Astrocyte (in vitro differentiated cells and primary cell): ENCODE measurements at regions not wholly inside any gene's neighbourhood (a gene's known extent, or its start where the extent isn't known, plus 50 kb on each side); places are given as distances from the start of the nearest gene placed in this dataset.

ENCODE experiments used
- DNase-seq: peaks from one replicate; pipeline ENCODE4 v3.0.0-alpha.2; 2010; ENCODE audit warnings: low read depth
- FAIRE-seq: peaks from 2 replicates; lab custom pipeline; 2011; peaks lifted over from hg19 to GRCh38; lab: Jason Lieb, UNC
- H2AFZ ChIP-seq: 2 replicates; pipeline ENCODE4 v1.6.0; 2012; ENCODE audit warnings: low read depth, low read length, inconsistent platforms
- H3K27ac ChIP-seq: 2 replicates; pipeline ENCODE4 v1.5.1; 2011; ENCODE audit warnings: low read depth, low read length, inconsistent platforms
- H3K27me3 ChIP-seq: 2 replicates; pipeline ENCODE4 v1.6.0; 2011; ENCODE audit warnings: low read length, inconsistent platforms; ENCODE audit not compliant: insufficient read depth
- H3K36me3 ChIP-seq: 2 replicates; pipeline ENCODE4 v1.5.1; 2011; ENCODE audit warnings: low read length, inconsistent platforms; ENCODE audit not compliant: insufficient read depth
- H3K4me1 ChIP-seq: 2 replicates; pipeline ENCODE4 v1.5.1; 2011; ENCODE audit warnings: low read length, inconsistent platforms; ENCODE audit not compliant: insufficient read depth
- H3K4me2 ChIP-seq: 2 replicates; pipeline ENCODE4 v1.6.0; 2012; ENCODE audit warnings: low read length, inconsistent platforms
- H3K4me3 ChIP-seq: 2 replicates; pipeline ENCODE4 v1.5.1; 2011; ENCODE audit warnings: low read depth, mild to moderate bottlenecking, low read length, inconsistent platforms; ENCODE audit not compliant: insufficient read depth
- H3K79me2 ChIP-seq: 2 replicates; pipeline ENCODE4 v1.6.0; 2012; ENCODE audit warnings: mild to moderate bottlenecking, low read length, inconsistent platforms; ENCODE audit not compliant: insufficient read depth
- H3K9ac ChIP-seq: 2 replicates; pipeline ENCODE4 v1.6.0; 2012; ENCODE audit warnings: mild to moderate bottlenecking, low read length, inconsistent platforms
- H3K9me3 ChIP-seq: 2 replicates; pipeline ENCODE4 v1.5.1; 2012; ENCODE audit warnings: low read depth, mild to moderate bottlenecking, low read length, inconsistent platforms; ENCODE audit not compliant: insufficient read depth
- H4K20me1 ChIP-seq: 2 replicates; pipeline ENCODE4 v1.6.0; 2012; ENCODE audit warnings: low read length, inconsistent platforms; ENCODE audit not compliant: insufficient read depth
- H3K27ac Mint-ChIP-seq: one replicate; pipeline ENCODE4 v1.8.0; 2021; ENCODE audit warnings: mild to moderate bottlenecking, mixed read lengths; ENCODE audit not compliant: unreplicated experiment
- H3K27me3 Mint-ChIP-seq: one replicate; pipeline ENCODE4 v1.8.0; 2021; ENCODE audit warnings: low read depth, mixed read lengths; ENCODE audit not compliant: unreplicated experiment
- H3K36me3 Mint-ChIP-seq: one replicate; pipeline ENCODE4 v1.8.0; 2021; ENCODE audit warnings: low read depth, mixed read lengths; ENCODE audit not compliant: unreplicated experiment
- H3K4me1 Mint-ChIP-seq: one replicate; pipeline ENCODE4 v1.8.0; 2021; ENCODE audit warnings: low read depth, mixed read lengths; ENCODE audit not compliant: unreplicated experiment
- H3K4me3 Mint-ChIP-seq: one replicate; pipeline ENCODE4 v1.8.0; 2021; ENCODE audit warnings: mild to moderate bottlenecking, moderate library complexity, mixed read lengths; ENCODE audit not compliant: unreplicated experiment
- H3K9me3 Mint-ChIP-seq: one replicate; pipeline ENCODE4 v1.8.0; 2021; ENCODE audit warnings: mild to moderate bottlenecking, mixed read lengths; ENCODE audit not compliant: unreplicated experiment
- EZH2 ChIP-seq: IDR thresholded peaks from 2 replicates; pipeline ENCODE4 v1.6.1; 2012; ENCODE audit warnings: mild to moderate bottlenecking, low read length, inconsistent platforms; ENCODE audit not compliant: insufficient read depth
- TF ChIP-seq, protein P1 (sequence below): IDR thresholded peaks from 2 replicates; pipeline ENCODE4 v1.5.1; 2011; ENCODE audit warnings: low read depth, mild to moderate bottlenecking, inconsistent platforms, low read length, moderate library complexity; ENCODE audit not compliant: insufficient read depth

DNA sequence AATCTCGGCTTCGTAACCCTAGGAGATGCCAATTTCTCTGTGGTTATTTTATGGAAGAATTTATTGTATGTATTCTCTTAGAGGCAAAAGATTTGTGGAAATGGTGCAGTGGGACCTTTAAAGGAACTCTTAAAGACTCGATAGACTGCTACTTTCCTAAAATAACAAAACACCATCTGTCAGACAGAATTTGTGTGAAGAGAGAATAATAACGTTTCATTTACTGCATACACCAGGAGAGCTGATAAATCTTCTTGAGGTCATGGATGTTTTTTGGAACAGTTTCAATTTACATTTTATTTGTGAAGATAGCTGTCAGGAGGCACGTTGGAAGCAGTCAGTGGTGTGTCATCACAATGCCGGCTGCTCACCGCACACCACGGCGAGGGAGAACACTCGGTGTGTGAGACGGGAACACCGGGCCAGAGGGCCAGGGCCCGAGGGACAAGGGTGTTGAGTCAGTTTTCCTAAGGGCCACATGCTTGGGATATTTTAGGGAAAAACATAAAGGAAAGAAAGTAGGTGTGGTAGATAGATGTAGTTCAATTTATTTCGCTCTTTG, 1681.0 kb upstream of the DDX18 start:
- H2AFZ ChIP-seq, result no peak overlapping the region
- no peaks in the 10 kb centered on the region for H3K9me3 Mint-ChIP-seq
- H3K27me3 ChIP-seq, result no peaks in the 10 kb centered on the region
- DNase-seq (no peak), FAIRE-seq (no peak)
- no peaks in the 10 kb centered on the region for H3K4me1 ChIP-seq
- no peak overlapping the region for H3K4me3 ChIP-seq
- no peak overlapping the region for H3K27ac ChIP-seq
- H3K27me3 Mint-ChIP-seq, result peaks cover 1% of the 10 kb centered on the region
- peaks cover 5% of the 10 kb centered on the region for H3K4me1 Mint-ChIP-seq
- H3K27ac Mint-ChIP-seq, result no peak overlapping the region
- H3K4me2 ChIP-seq, result no peak overlapping the region
- H3K36me3 Mint-ChIP-seq, result no peaks in the 10 kb centered on the region
- no peak overlapping the region for H3K9ac ChIP-seq
- no peaks in the 10 kb centered on the region for H3K36me3 ChIP-seq
- H4K20me1 ChIP-seq, result no peaks in the 10 kb centered on the region
- H3K79me2 ChIP-seq, result no peaks in the 10 kb centered on the region
- H3K9me3 ChIP-seq, result no peaks in the 10 kb centered on the region
- no peak overlapping the region for H3K4me3 Mint-ChIP-seq
- TF ChIP-seq, protein P1, sequence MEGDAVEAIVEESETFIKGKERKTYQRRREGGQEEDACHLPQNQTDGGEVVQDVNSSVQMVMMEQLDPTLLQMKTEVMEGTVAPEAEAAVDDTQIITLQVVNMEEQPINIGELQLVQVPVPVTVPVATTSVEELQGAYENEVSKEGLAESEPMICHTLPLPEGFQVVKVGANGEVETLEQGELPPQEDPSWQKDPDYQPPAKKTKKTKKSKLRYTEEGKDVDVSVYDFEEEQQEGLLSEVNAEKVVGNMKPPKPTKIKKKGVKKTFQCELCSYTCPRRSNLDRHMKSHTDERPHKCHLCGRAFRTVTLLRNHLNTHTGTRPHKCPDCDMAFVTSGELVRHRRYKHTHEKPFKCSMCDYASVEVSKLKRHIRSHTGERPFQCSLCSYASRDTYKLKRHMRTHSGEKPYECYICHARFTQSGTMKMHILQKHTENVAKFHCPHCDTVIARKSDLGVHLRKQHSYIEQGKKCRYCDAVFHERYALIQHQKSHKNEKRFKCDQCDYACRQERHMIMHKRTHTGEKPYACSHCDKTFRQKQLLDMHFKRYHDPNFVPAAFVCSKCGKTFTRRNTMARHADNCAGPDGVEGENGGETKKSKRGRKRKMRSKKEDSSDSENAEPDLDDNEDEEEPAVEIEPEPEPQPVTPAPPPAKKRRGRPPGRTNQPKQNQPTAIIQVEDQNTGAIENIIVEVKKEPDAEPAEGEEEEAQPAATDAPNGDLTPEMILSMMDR, result no peak
- TF ChIP-seq EZH2, result no peak

DNA sequence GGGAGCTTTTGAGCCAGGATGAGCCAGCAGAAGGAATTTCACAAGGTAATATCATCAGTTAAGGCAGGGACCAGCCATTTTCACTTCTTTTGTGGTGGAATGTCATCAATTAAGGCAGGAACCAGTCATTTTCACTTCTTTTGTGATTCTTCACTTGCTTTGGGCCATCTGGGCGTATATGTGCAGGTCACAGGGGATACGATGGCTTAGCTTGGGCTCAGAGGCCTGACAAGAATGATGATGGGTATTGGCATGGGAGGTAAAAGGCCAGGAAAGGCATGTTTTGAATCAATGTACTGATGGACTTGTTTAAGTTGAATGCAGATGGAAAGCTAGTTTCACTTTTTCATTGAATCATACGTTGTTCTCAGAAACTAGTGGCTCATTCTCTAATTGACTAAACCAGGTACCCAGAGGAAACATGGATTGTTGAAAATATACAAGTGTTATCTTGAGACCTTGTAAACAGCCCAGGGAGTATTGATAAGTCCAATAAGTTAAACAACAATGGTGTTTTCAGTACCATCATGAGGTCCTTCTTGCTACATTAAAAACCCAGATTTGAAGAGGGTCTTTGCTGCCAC, 1672.5 kb upstream of the DDX18 start:
- FAIRE-seq, result no peak
- Histone ChIP-seq H3K9me3 (no peaks in the 10 kb centered on the region), H3K4me3 (no peak overlapping the region), H3K4me2 (no peak overlapping the region), H2AFZ (no peak overlapping the region), H4K20me1 (no peaks in the 10 kb centered on the region), H3K4me1 (no peaks in the 10 kb centered on the region), H3K9ac (no peak overlapping the region), H3K79me2 (no peaks in the 10 kb centered on the region), H3K36me3 (no peaks in the 10 kb centered on the region), H3K27me3 (no peaks in the 10 kb centered on the region), H3K27ac (no peak overlapping the region)
- no peaks in the 10 kb centered on the region for H3K36me3 Mint-ChIP-seq
- no peak overlapping the region for H3K4me3 Mint-ChIP-seq
- H3K27ac Mint-ChIP-seq, result no peak overlapping the region
- DNase-seq, result no peak
- no peak for TF ChIP-seq EZH2
- TF ChIP-seq, protein P1, result no peak
- no peaks in the 10 kb centered on the region for H3K4me1 Mint-ChIP-seq
- H3K9me3 Mint-ChIP-seq, result peaks cover 2% of the 10 kb centered on the region
- H3K27me3 Mint-ChIP-seq, result peaks cover 1% of the 10 kb centered on the region

DNA sequence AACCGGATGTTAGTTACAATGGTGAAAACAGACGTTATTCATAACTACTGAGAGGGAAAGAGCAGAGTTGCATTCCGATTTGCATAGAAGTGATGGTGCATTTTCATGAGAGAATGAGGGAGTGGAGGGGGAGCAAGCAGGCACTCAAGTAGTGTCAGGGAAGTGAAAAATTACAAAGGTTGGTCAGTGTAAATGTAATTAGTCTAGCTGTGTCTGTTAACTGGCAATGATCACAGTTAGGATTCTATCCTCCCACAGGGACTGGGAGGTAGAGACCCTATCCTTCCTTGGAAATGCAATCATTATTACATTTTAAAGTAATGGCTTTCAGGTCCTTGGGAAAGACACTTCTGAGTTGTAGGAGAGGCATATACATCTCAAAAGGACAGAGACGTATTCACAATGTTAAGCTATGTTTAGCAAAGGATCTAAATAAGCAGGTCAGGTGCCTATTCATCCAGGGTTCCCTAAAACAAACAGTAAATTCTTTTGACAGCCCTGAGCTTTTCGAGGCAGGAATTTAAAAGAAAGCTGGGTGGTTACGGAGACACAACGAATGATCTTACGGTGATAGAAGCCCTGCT, 1671.8 kb upstream of the DDX18 start:
- Mint-ChIP-seq H3K9me3 (peaks cover 2% of the 10 kb centered on the region), H3K4me1 (no peaks in the 10 kb centered on the region), H3K4me3 (no peak overlapping the region), H3K36me3 (no peaks in the 10 kb centered on the region), H3K27ac (no peak overlapping the region), H3K27me3 (no peaks in the 10 kb centered on the region)
- H3K27ac ChIP-seq, result no peak overlapping the region
- DNase-seq, result no peak
- H3K4me1 ChIP-seq, result no peaks in the 10 kb centered on the region
- H3K4me2 ChIP-seq, result no peak overlapping the region
- no peak for TF ChIP-seq EZH2
- TF ChIP-seq, protein P1, result no peak
- no peak overlapping the region for H2AFZ ChIP-seq
- no peak overlapping the region for H3K4me3 ChIP-seq
- H3K9me3 ChIP-seq, result no peaks in the 10 kb centered on the region
- no peaks in the 10 kb centered on the region for H3K27me3 ChIP-seq
- H3K36me3 ChIP-seq, result no peaks in the 10 kb centered on the region
- no peak overlapping the region for H3K9ac ChIP-seq
- H4K20me1 ChIP-seq, result no peaks in the 10 kb centered on the region
- H3K79me2 ChIP-seq, result no peaks in the 10 kb centered on the region
- no peak for FAIRE-seq
